OCI-LY1 (cell line): ENCODE measurements at regions not wholly inside any gene's neighbourhood (a gene's known extent, or its start where the extent isn't known, plus 50 kb on each side); places are given as distances from the start of the nearest gene placed in this dataset.

Experiments used
- H2AFZ ChIP-seq: fragments of 200-600 bp; sonication (generic), shearing (Covaris generic); 2 replicates; pipeline ENCODE4 v1.6.0; 2014; ENCODE audit warnings: antibody characterized with exemption, mild to moderate bottlenecking, low read length
- H3F3A ChIP-seq: fragments of 200-600 bp; sonication (generic), shearing (Covaris generic); 2 replicates; pipeline ENCODE4 v1.6.0; 2014; ENCODE audit warnings: mild to moderate bottlenecking, antibody characterized with exemption, low read length, moderate library complexity; ENCODE audit not compliant: insufficient read depth
- H3K27ac ChIP-seq: fragments of 200-600 bp; sonication (generic); 2 replicates; pipeline ENCODE4 v1.5.1; 2014; ENCODE audit warnings: low read length, mixed run types, mild to moderate bottlenecking, low read depth; ENCODE audit not compliant: poor library complexity, severe bottlenecking
- H3K27me3 ChIP-seq: fragments of 200-600 bp; sonication (generic); 2 replicates; pipeline ENCODE4 v1.6.0; 2014; ENCODE audit warnings: antibody characterized with exemption, mild to moderate bottlenecking, low read length, moderate library complexity; ENCODE audit not compliant: insufficient read depth
- H3K36me3 ChIP-seq: fragments of 200-600 bp; sonication (generic); 2 replicates; pipeline ENCODE4 v1.6.1; 2014; ENCODE audit warnings: mild to moderate bottlenecking, antibody characterized with exemption, low read length, moderate library complexity, mixed read lengths; ENCODE audit not compliant: insufficient read depth
- H3K4me1 ChIP-seq: fragments of 200-600 bp; sonication (generic); 2 replicates; pipeline ENCODE4 v1.5.1; 2014; ENCODE audit warnings: mild to moderate bottlenecking, low read length, moderate library complexity; ENCODE audit not compliant: insufficient read depth, severe bottlenecking
- H3K4me2 ChIP-seq: fragments of 200-600 bp; sonication (generic), shearing (Covaris generic); 2 replicates; pipeline ENCODE4 v1.6.1; 2014; ENCODE audit warnings: low read length
- H3K4me3 ChIP-seq: fragments of 200-600 bp; sonication (generic); 2 replicates; pipeline ENCODE4 v1.5.1; 2014; ENCODE audit warnings: low read length, low read depth, mild to moderate bottlenecking, mixed read lengths; ENCODE audit not compliant: poor library complexity, severe bottlenecking
- H3K79me2 ChIP-seq: fragments of 200-600 bp; shearing (Covaris generic); 2 replicates; pipeline ENCODE4 v1.6.1; 2016; ENCODE audit warnings: mixed run types, low read length, mixed read lengths; ENCODE audit not compliant: insufficient read depth
- H3K9ac ChIP-seq: fragments of 200-600 bp; sonication (generic), shearing (Covaris generic); 2 replicates; pipeline ENCODE4 v1.6.1; 2014; ENCODE audit warnings: mild to moderate bottlenecking, low read length, mixed read lengths
- H3K9me2 ChIP-seq: fragments of 200-600 bp; sonication (generic), shearing (Covaris generic); 2 replicates; pipeline ENCODE4 v1.6.1; 2014; ENCODE audit warnings: low read depth, mild to moderate bottlenecking, low read length, mixed read lengths
- H3K9me3 ChIP-seq: fragments of 200-600 bp; shearing (Covaris generic); 2 replicates; pipeline ENCODE4 v1.6.1; 2014; ENCODE audit warnings: low read length, mixed read lengths
- H4K20me1 ChIP-seq: fragments of 200-600 bp; sonication (generic), shearing (Covaris generic); 2 replicates; pipeline ENCODE4 v1.6.0; 2016; ENCODE audit warnings: mild to moderate bottlenecking, low read length; ENCODE audit not compliant: insufficient read depth
- EZH2 ChIP-seq: fragments of 200-600 bp; sonication (generic), shearing (Covaris generic); IDR thresholded peaks from 2 replicates; pipeline ENCODE4 v1.8.0; 2017; ENCODE audit warnings: borderline replicate concordance, mixed run types, mild to moderate bottlenecking, antibody characterized with exemption, low read length, moderate library complexity, mixed read lengths
- TF ChIP-seq, protein P1 (sequence below): fragments of 200-600 bp; sonication (generic), shearing (Covaris generic); IDR thresholded peaks from 2 replicates; pipeline ENCODE4 v1.5.1; 2017; ENCODE audit warnings: mild to moderate bottlenecking, antibody characterized with exemption, low read length, moderate library complexity, mixed read lengths

DNA sequence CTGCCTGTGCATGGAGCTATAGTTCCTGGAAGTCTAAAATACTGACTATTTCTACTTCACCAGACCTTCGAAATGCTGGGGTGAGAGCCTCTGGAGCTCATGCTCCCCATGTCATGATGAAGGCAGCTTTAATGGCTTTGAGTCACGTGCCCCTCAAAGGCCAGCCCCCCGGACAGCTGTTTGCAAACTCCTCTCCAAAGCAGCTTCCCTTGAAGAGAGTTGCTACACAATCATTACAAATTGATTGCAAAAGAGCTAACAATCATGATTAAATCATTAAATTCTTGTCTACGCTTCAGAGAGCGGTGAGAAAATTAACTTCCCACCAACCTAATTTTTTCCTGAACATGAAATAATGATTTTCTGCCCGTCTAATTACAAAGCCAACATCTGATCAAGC, 134.8 kb upstream of the IRX6 start:
- TF ChIP-seq, protein P1, sequence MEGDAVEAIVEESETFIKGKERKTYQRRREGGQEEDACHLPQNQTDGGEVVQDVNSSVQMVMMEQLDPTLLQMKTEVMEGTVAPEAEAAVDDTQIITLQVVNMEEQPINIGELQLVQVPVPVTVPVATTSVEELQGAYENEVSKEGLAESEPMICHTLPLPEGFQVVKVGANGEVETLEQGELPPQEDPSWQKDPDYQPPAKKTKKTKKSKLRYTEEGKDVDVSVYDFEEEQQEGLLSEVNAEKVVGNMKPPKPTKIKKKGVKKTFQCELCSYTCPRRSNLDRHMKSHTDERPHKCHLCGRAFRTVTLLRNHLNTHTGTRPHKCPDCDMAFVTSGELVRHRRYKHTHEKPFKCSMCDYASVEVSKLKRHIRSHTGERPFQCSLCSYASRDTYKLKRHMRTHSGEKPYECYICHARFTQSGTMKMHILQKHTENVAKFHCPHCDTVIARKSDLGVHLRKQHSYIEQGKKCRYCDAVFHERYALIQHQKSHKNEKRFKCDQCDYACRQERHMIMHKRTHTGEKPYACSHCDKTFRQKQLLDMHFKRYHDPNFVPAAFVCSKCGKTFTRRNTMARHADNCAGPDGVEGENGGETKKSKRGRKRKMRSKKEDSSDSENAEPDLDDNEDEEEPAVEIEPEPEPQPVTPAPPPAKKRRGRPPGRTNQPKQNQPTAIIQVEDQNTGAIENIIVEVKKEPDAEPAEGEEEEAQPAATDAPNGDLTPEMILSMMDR: no peak
- TF ChIP-seq EZH2: no peak
- H3K79me2 ChIP-seq: no peaks in the 10 kb centered on the region

DNA sequence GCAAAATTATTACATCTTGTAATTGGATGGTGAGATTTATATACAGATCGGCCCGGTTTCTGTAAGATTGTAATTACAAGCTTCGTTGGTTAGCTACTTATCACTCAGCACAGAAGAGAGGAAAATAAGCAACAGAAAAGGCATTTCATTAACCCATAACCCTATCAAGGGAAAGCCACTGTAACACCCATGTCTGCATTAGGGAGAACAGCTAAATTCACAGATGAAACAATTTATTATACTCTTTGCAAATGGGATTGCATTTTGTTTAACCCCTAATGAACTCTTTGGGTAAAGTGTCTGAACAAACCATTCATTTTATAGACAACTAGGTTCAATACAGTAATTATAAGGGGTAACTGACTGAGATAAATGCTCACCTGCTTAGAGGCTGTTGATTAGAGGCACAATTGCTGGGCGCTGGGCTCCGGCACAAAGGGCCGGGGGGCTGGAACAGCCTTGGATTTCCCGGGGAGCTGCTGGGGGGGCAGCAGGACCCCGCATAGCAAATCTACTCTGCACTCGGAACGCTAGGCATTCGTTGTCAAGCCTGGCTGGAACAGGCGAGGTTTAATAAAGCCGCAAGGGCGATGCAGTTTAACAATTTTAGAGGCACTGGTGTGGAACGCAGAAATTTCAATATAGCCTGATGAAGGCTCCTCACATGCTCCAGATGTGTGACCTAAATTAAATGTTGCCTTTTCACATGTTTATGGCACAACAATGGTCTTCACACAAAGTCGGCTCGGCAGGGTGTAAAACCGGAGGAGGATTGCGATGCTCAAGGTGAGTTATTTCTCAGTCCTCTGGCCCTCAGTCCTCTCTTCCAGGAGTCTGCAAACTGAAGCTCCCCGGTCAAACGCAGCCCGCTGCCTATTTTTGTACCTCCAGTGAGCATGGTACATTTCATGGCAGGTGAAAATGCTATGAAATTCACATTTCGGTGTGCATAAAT, 134.0 kb upstream of the IRX6 start:
- Histone ChIP-seq H3K4me1 (no peaks in the 10 kb centered on the region), H3K9me2 (no peaks in the 10 kb centered on the region), H4K20me1 (no peaks in the 10 kb centered on the region), H3K36me3 (no peaks in the 10 kb centered on the region), H3F3A (no peaks in the 10 kb centered on the region), H3K9me3 (no peaks in the 10 kb centered on the region), H3K4me2 (no peak overlapping the region), H2AFZ (no peak overlapping the region), H3K9ac (no peak overlapping the region), H3K4me3 (no peak overlapping the region), H3K27me3 (no peaks in the 10 kb centered on the region), H3K27ac (no peak overlapping the region), H3K79me2 (no peaks in the 10 kb centered on the region)
- TF ChIP-seq, protein P1: no peak
- no peak for TF ChIP-seq EZH2

More for the DNA sequence above, 134.8 kb upstream of the IRX6 start:
- Histone ChIP-seq H3K9ac (no peak overlapping the region), H4K20me1 (no peaks in the 10 kb centered on the region), H3K36me3 (no peaks in the 10 kb centered on the region), H3K4me2 (no peak overlapping the region), H2AFZ (no peak overlapping the region), H3K9me2 (no peaks in the 10 kb centered on the region), H3K27me3 (no peaks in the 10 kb centered on the region), H3K27ac (no peak overlapping the region), H3K4me3 (no peak overlapping the region), H3K4me1 (no peaks in the 10 kb centered on the region), H3K9me3 (no peaks in the 10 kb centered on the region), H3F3A (no peaks in the 10 kb centered on the region)

DNA sequence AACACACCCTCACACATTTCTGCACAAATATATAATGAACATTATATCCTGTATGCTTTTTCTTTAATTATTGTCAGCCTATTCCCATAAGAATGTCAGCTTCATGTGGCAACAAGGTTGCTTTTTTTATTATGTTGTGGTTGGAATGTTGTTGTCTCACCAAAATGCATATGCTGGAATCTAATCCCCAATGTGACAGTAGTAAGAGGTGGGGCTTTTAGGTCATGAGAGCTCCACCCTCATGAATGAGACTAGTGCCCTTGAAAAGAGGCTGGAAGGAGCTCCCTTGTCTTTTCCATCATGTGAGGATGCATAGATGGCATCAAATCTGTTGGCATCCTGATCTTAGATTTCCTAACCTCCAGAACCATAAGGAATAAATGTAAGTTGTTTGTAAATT, 131.3 kb upstream of the IRX6 start:
- Histone ChIP-seq H3K4me1 (no peaks in the 10 kb centered on the region), H3F3A (no peaks in the 10 kb centered on the region), H3K79me2 (no peaks in the 10 kb centered on the region), H3K27ac (no peak overlapping the region), H3K36me3 (no peaks in the 10 kb centered on the region), H3K9me3 (no peaks in the 10 kb centered on the region), H3K4me2 (no peak overlapping the region), H3K9ac (no peak overlapping the region), H3K4me3 (no peak overlapping the region), H3K27me3 (no peaks in the 10 kb centered on the region), H2AFZ (no peak overlapping the region), H3K9me2 (no peaks in the 10 kb centered on the region), H4K20me1 (no peaks in the 10 kb centered on the region)
- TF ChIP-seq, protein P1: no peak
- no peak for TF ChIP-seq EZH2
